ENCODE measurements at regions not wholly inside any gene's neighbourhood (a gene's known extent, or its start where the extent isn't known, plus 50 kb on each side); places are given as distances from the start of the nearest gene placed in this dataset.

DNA sequence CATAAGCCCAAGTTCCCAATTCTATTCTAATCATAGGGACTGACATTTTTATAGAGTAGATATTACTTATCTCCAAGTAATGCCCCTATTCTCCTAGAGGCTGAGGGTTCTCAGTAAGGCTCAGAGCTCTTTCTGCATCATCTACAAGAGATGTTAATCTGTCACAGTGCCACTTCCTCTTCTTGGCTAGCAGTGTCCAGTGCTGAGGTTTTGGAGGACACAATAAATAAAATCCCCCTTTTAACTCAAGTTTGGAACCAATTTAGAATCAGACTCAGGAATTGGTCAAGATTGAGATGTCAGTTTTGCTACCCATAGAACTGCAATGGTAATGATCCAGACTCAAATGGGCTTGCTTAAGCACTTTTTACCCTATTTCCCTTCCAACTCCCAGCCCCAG, 154.1 kb upstream of the ARID2 start:
- Histone ChIP-seq H3K9me3 (ENCODE audit: control insufficient read depth, insufficient read depth, low read length) (no peaks in the 10 kb centered on the region), H3K4me3 (ENCODE audit: low read depth, low read length) (no peak overlapping the region), H3K27ac (ENCODE audit: low read depth, low read length) (no peak overlapping the region), H3K4me1 (ENCODE audit: control insufficient read depth, insufficient read depth, low read length) (peaks cover 13% of the 10 kb centered on the region), H3K36me3 (ENCODE audit: control insufficient read depth, insufficient read depth, low read length) (no peaks in the 10 kb centered on the region), H3K27me3 (ENCODE audit: control insufficient read depth, insufficient read depth, low read length) (no peaks in the 10 kb centered on the region), H3K9ac (ENCODE audit: low read depth, low read length) (no peak overlapping the region)

- no peak overlapping the region for H3K9ac ChIP-seq (ENCODE audit: low read depth, low read length)
- H3K36me3 ChIP-seq (ENCODE audit: control insufficient read depth, insufficient read depth, low read length), result no peaks in the 10 kb centered on the region
- H3K4me1 ChIP-seq (ENCODE audit: control insufficient read depth, insufficient read depth, low read length), result peaks cover 13% of the 10 kb centered on the region
- H3K4me3 ChIP-seq (ENCODE audit: low read depth, low read length), result no peak overlapping the region
- H3K9me3 ChIP-seq (ENCODE audit: control insufficient read depth, insufficient read depth, low read length), result no peaks in the 10 kb centered on the region
- no peaks in the 10 kb centered on the region for H3K27me3 ChIP-seq (ENCODE audit: control insufficient read depth, insufficient read depth, low read length)
- H3K27ac ChIP-seq (ENCODE audit: low read depth, low read length), result no peak overlapping the region
Observed at GRCh38 chr12:45575823-45576475, 153.6 kb upstream of the ARID2 start.

DNA sequence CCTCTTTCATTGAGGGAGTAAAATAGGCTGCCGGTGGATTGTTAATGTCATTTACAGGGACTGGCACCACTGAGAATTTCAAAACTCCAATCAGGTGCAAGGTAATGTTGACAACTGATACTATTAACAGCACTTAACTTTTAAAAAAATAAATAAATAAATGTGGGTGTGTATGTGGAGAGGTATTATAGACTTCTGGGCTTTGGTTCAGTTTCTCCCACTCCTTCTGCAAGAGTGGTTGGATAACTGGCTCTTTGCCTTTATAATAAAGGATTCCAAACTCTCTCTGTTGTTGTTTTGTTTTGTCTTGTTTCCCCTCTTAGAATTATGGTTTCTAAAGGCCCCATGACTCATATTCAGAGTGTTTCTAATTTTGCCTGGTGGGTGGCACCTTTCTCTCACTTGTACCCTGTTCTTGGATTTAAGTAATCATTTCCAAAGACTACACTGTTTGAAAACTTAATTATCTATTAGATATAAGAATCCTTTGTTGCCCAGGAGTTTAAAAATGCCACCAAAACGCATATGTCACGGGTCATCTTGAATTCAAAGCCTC, 151.6 kb upstream of the ARID2 start:
- Histone ChIP-seq H3K27me3 (ENCODE audit: control insufficient read depth, insufficient read depth, low read length) (no peaks in the 10 kb centered on the region), H3K9me3 (ENCODE audit: control insufficient read depth, insufficient read depth, low read length) (no peaks in the 10 kb centered on the region), H3K4me1 (ENCODE audit: control insufficient read depth, insufficient read depth, low read length) (peaks cover 13% of the 10 kb centered on the region), H3K9ac (ENCODE audit: low read depth, low read length) (no peak overlapping the region), H3K27ac (ENCODE audit: low read depth, low read length) (no peak overlapping the region), H3K36me3 (ENCODE audit: control insufficient read depth, insufficient read depth, low read length) (no peaks in the 10 kb centered on the region), H3K4me3 (ENCODE audit: low read depth, low read length) (no peak overlapping the region)

- no peaks in the 10 kb centered on the region for H3K9me3 ChIP-seq (ENCODE audit: control insufficient read depth, insufficient read depth, low read length)
- H3K4me1 ChIP-seq (ENCODE audit: control insufficient read depth, insufficient read depth, low read length), result peaks cover 13% of the 10 kb centered on the region
- no peaks in the 10 kb centered on the region for H3K36me3 ChIP-seq (ENCODE audit: control insufficient read depth, insufficient read depth, low read length)
- H3K9ac ChIP-seq (ENCODE audit: low read depth, low read length), result no peak overlapping the region
- H3K4me3 ChIP-seq (ENCODE audit: low read depth, low read length), result no peak overlapping the region
- no peak overlapping the region for H3K27ac ChIP-seq (ENCODE audit: low read depth, low read length)
- no peaks in the 10 kb centered on the region for H3K27me3 ChIP-seq (ENCODE audit: control insufficient read depth, insufficient read depth, low read length)
Observed at GRCh38 chr12:45580356-45580969, 149.0 kb upstream of the ARID2 start.

DNA sequence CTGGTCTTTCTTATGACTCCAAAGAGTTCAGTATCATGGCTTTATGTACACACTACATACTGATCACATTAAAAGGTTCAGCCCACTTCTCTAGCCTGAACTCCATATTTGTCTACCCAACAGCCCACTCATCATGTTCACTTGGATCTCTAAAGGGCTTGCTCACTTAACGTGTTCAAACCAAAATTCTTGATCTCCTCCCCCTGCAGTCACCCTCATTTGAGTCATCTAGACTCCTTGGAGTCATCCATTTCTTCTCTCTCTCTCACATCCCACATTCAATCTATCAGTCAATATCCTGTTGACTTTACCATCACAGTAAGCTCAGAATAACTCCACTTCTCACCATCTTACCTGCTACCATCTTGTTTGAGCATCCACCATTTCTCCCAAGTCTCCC, 148.4 kb upstream of the ARID2 start:
- Histone ChIP-seq H3K27ac (ENCODE audit: low read depth, low read length) (no peak overlapping the region), H3K9me3 (ENCODE audit: control insufficient read depth, insufficient read depth, low read length) (no peaks in the 10 kb centered on the region), H3K4me1 (ENCODE audit: control insufficient read depth, insufficient read depth, low read length) (peaks cover 9% of the 10 kb centered on the region), H3K9ac (ENCODE audit: low read depth, low read length) (no peak overlapping the region), H3K36me3 (ENCODE audit: control insufficient read depth, insufficient read depth, low read length) (no peaks in the 10 kb centered on the region), H3K4me3 (ENCODE audit: low read depth, low read length) (no peak overlapping the region), H3K27me3 (ENCODE audit: control insufficient read depth, insufficient read depth, low read length) (no peaks in the 10 kb centered on the region)

DNA sequence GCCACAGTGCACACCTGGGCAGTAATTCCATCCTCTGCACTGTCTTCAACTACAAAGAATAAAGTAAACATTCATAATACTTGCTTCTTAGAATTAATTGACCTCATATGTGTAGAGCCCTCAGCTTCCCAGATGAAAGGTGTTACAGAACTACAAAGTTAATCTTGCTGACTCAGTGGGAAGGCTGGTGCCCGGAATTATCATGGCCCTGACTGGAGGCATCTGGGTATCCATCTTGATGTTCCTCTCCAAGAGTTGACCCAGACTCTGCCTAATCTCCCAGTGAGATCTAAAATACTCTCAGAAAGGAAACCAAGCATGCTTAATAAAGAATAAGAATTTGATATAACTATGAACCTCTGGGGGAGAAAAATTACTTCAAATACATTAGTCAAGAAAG, 147.0 kb upstream of the ARID2 start:
- Histone ChIP-seq H3K9me3 (ENCODE audit: control insufficient read depth, insufficient read depth, low read length) (no peaks in the 10 kb centered on the region), H3K4me3 (ENCODE audit: low read depth, low read length) (no peak overlapping the region), H3K27ac (ENCODE audit: low read depth, low read length) (no peak overlapping the region), H3K4me1 (ENCODE audit: control insufficient read depth, insufficient read depth, low read length) (no peaks in the 10 kb centered on the region; the same call in 1 of the 2 replicates), H3K9ac (ENCODE audit: low read depth, low read length) (no peak overlapping the region), H3K36me3 (ENCODE audit: control insufficient read depth, insufficient read depth, low read length) (no peaks in the 10 kb centered on the region), H3K27me3 (ENCODE audit: control insufficient read depth, insufficient read depth, low read length) (no peaks in the 10 kb centered on the region)

GRCh38 chr12:45582986-45583659, 146.4 kb upstream of the ARID2 start:
- H3K4me3 ChIP-seq (ENCODE audit: low read depth, low read length), result no peak overlapping the region
- H3K4me1 ChIP-seq (ENCODE audit: control insufficient read depth, insufficient read depth, low read length), result no peaks in the 10 kb centered on the region
- no peaks in the 10 kb centered on the region for H3K9me3 ChIP-seq (ENCODE audit: control insufficient read depth, insufficient read depth, low read length)

GRCh38 chr12:45584336-45584735, 145.2 kb upstream of the ARID2 start:
- Histone ChIP-seq H3K27me3 (ENCODE audit: control insufficient read depth, insufficient read depth, low read length) (no peaks in the 10 kb centered on the region), H3K9me3 (ENCODE audit: control insufficient read depth, insufficient read depth, low read length) (no peaks in the 10 kb centered on the region), H3K4me1 (ENCODE audit: control insufficient read depth, insufficient read depth, low read length) (no peaks in the 10 kb centered on the region), H3K27ac (ENCODE audit: low read depth, low read length) (no peak overlapping the region), H3K4me3 (ENCODE audit: low read depth, low read length) (no peak overlapping the region), H3K36me3 (ENCODE audit: control insufficient read depth, insufficient read depth, low read length) (no peaks in the 10 kb centered on the region), H3K9ac (ENCODE audit: low read depth, low read length) (no peak overlapping the region)

More at GRCh38 chr12:45582986-45583659, 146.4 kb upstream of the ARID2 start:
- H3K9ac ChIP-seq (ENCODE audit: low read depth, low read length), result no peak overlapping the region
- H3K36me3 ChIP-seq (ENCODE audit: control insufficient read depth, insufficient read depth, low read length), result no peaks in the 10 kb centered on the region
- no peaks in the 10 kb centered on the region for H3K27me3 ChIP-seq (ENCODE audit: control insufficient read depth, insufficient read depth, low read length)
- no peak overlapping the region for H3K27ac ChIP-seq (ENCODE audit: low read depth, low read length)

GRCh38 chr12:45585522-45586230, 143.8 kb upstream of the ARID2 start:
- Histone ChIP-seq H3K9ac (ENCODE audit: low read depth, low read length) (no peak overlapping the region), H3K27ac (ENCODE audit: low read depth, low read length) (no peak overlapping the region), H3K4me3 (ENCODE audit: low read depth, low read length) (no peak overlapping the region), H3K4me1 (ENCODE audit: control insufficient read depth, insufficient read depth, low read length) (no peaks in the 10 kb centered on the region), H3K9me3 (ENCODE audit: control insufficient read depth, insufficient read depth, low read length) (no peaks in the 10 kb centered on the region), H3K27me3 (ENCODE audit: control insufficient read depth, insufficient read depth, low read length) (no peaks in the 10 kb centered on the region), H3K36me3 (ENCODE audit: control insufficient read depth, insufficient read depth, low read length) (no peaks in the 10 kb centered on the region)

DNA sequence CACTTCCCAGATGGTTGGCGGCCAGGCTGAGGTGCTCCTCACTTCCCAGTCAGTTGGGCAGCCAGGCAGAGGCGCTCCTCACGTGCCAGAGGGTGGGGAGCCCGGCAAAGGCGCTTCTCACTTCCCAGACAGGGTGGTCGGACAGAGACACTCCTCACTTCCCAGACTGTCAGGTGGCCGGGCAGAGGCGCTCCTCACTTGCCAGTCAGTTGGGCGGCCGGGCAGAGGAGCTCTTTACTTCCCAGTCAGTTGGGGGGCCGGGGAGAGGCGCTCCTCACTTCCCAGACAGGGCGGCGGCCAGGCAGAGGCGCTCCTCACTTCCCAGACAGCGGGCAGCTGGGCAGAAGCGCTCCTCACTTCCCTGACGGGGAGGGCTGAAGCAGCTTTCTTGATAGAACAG, 143.0 kb upstream of the ARID2 start:
- no peak overlapping the region for H3K27ac ChIP-seq (ENCODE audit: low read depth, low read length)
- no peaks in the 10 kb centered on the region for H3K27me3 ChIP-seq (ENCODE audit: control insufficient read depth, insufficient read depth, low read length)
- no peaks in the 10 kb centered on the region for H3K4me1 ChIP-seq (ENCODE audit: control insufficient read depth, insufficient read depth, low read length)
- no peaks in the 10 kb centered on the region for H3K9me3 ChIP-seq (ENCODE audit: control insufficient read depth, insufficient read depth, low read length)
- H3K9ac ChIP-seq (ENCODE audit: low read depth, low read length), result no peak overlapping the region
- H3K4me3 ChIP-seq (ENCODE audit: low read depth, low read length), result no peak overlapping the region
- H3K36me3 ChIP-seq (ENCODE audit: control insufficient read depth, insufficient read depth, low read length), result no peaks in the 10 kb centered on the region

All from HUES48 (cell line).